Mesendoderm (in vitro differentiated cells): ENCODE measurements at regions not wholly inside any gene's neighbourhood (a gene's known extent, or its start where the extent isn't known, plus 50 kb on each side); places are given as distances from the start of the nearest gene placed in this dataset.
"Not testable (repeated sequence)": the region's sequence is repeated elsewhere in the genome, so short reads cannot be mapped to it uniquely, and the experiment has no call there.

Experiments
- DNase-seq: peaks from one replicate; pipeline ENCODE4 v3.0.0; 2013
- H2AK5ac ChIP-seq: 2 replicates; pipeline ENCODE4 v1.6.1; 2013; ENCODE audit warnings: low read length, inconsistent platforms
- H2BK120ac ChIP-seq: 2 replicates; pipeline ENCODE4 v1.6.1; 2013; ENCODE audit warnings: low read depth, mild to moderate bottlenecking, low read length, moderate library complexity, mixed read lengths
- H2BK15ac ChIP-seq: replicated peaks from 2 replicates; pipeline ENCODE4 v1.6.1; 2013; ENCODE audit warnings: low read depth, mild to moderate bottlenecking, moderate library complexity
- H2BK5ac ChIP-seq: 2 replicates; pipeline ENCODE4 v1.6.1; 2013; ENCODE audit warnings: low read length, inconsistent platforms
- H3K18ac ChIP-seq: 2 replicates; pipeline ENCODE4 v1.6.1; 2013; ENCODE audit warnings: mild to moderate bottlenecking, low read length, mixed read lengths
- H3K23ac ChIP-seq: one replicate; pipeline ENCODE4 v1.6.1; 2013; ENCODE audit warnings: low read length
- H3K27ac ChIP-seq: 2 replicates; pipeline ENCODE4 v1.5.1; 2013; ENCODE audit warnings: low read depth, mild to moderate bottlenecking, inconsistent platforms, low read length, moderate library complexity
- H3K27me3 ChIP-seq: 2 replicates; pipeline ENCODE4 v1.6.1; 2013; ENCODE audit warnings: low read length, control low read depth, mild to moderate bottlenecking, inconsistent platforms; ENCODE audit not compliant: insufficient read depth, poor library complexity
- H3K36me3 ChIP-seq: 2 replicates; pipeline ENCODE4 v1.6.1; 2013; ENCODE audit warnings: low read length, inconsistent platforms; ENCODE audit not compliant: control insufficient read depth, insufficient read depth
- H3K4ac ChIP-seq: one replicate; pipeline ENCODE4 v1.6.1; 2013; ENCODE audit warnings: low read depth, mild to moderate bottlenecking, low read length, moderate library complexity
- H3K4me1 ChIP-seq: 2 replicates; pipeline ENCODE4 v1.6.1; 2013; ENCODE audit warnings: low read depth, low read length, inconsistent platforms; ENCODE audit not compliant: control insufficient read depth
- H3K4me2 ChIP-seq: 2 replicates; pipeline ENCODE4 v1.6.1; 2013; ENCODE audit warnings: low read length
- H3K4me3 ChIP-seq: 2 replicates; pipeline ENCODE4 v1.5.1; 2013; ENCODE audit warnings: mild to moderate bottlenecking, low read length
- H3K56ac ChIP-seq: one replicate; pipeline ENCODE4 v1.6.1; 2013; ENCODE audit warnings: low read length
- H3K79me1 ChIP-seq: 2 replicates; pipeline ENCODE4 v1.6.1; 2013; ENCODE audit warnings: low read length, inconsistent platforms
- H3K79me2 ChIP-seq: 2 replicates; pipeline ENCODE4 v1.6.1; 2013; ENCODE audit warnings: mild to moderate bottlenecking, low read length; ENCODE audit not compliant: control insufficient read depth, insufficient read depth
- H3K9ac ChIP-seq: 2 replicates; pipeline ENCODE4 v1.6.1; 2013; ENCODE audit warnings: low read length, inconsistent platforms
- H4K5ac ChIP-seq: one replicate; pipeline ENCODE4 v1.6.1; 2013; ENCODE audit warnings: low read length
- H4K8ac ChIP-seq: one replicate; pipeline ENCODE4 v1.6.1; 2013; ENCODE audit warnings: low read depth, mild to moderate bottlenecking, control low read depth, low read length, moderate library complexity
- WGBS: extraction: QIAGEN DNeasy Blood & Tissue Kit; methylation state at CpG from one replicate; pipeline ENCODE4 v1.1.7; 2013; ENCODE audit warnings: low lambda C conversion rate, missing lambda C conversion rate; ENCODE audit not compliant: insufficient coverage; ENCODE audit errors: extremely low coverage; 5-methylcytosine and 5-hydroxymethylcytosine counted together

GRCh38 chr12:89225401-89225800 lies 126.9 kb downstream of the DUSP6 start:
- H2BK120ac ChIP-seq = peak overlapping the region; percentile 56
- H3K23ac ChIP-seq = no peak overlapping the region
- H3K27ac ChIP-seq = peak overlapping the region; percentile 2
- H3K27me3 ChIP-seq = no peaks in the 10 kb centered on the region
- H3K4me2 ChIP-seq = no peak overlapping the region
- no CpG with 5 or more reads among the region's 5 CpGs for WGBS
- peak overlapping the region; percentile 68 for H3K56ac ChIP-seq
- no peak overlapping the region for H4K5ac ChIP-seq
- DNase-seq = peak; percentile 85
- H3K9ac ChIP-seq = no peak overlapping the region
- H3K18ac ChIP-seq = peak overlapping the region; percentile 44
- no peaks in the 10 kb centered on the region for H3K79me2 ChIP-seq
- H4K8ac ChIP-seq = no peak overlapping the region
- H2AK5ac ChIP-seq = no peak overlapping the region
- H3K36me3 ChIP-seq = no peaks in the 10 kb centered on the region
- no peaks in the 10 kb centered on the region for H3K79me1 ChIP-seq
- no peak overlapping the region for H2BK15ac ChIP-seq
- no peak overlapping the region for H2BK5ac ChIP-seq
- H3K4me1 ChIP-seq = peaks cover 2% of the 10 kb centered on the region
- no peak overlapping the region for H3K4me3 ChIP-seq
- no peak overlapping the region for H3K4ac ChIP-seq

GRCh38 chr12:89222580-89222979 lies 129.7 kb downstream of the DUSP6 start:
- H3K4ac ChIP-seq, H2BK5ac ChIP-seq, H3K27me3 ChIP-seq, H3K9ac ChIP-seq, H3K79me2 ChIP-seq, H3K36me3 ChIP-seq, H2AK5ac ChIP-seq, H3K27ac ChIP-seq, H3K4me2 ChIP-seq, H2BK15ac ChIP-seq, DNase-seq, H4K5ac ChIP-seq, H4K8ac ChIP-seq, H3K18ac ChIP-seq, H3K23ac ChIP-seq, H2BK120ac ChIP-seq, H3K56ac ChIP-seq, H3K79me1 ChIP-seq, H3K4me3 ChIP-seq, H3K4me1 ChIP-seq: not testable (repeated sequence)
- WGBS = no CpG with 5 or more reads among the region's 3 CpGs

GRCh38 chr12:89217472-89217871 lies 134.8 kb downstream of the DUSP6 start:
- Histone ChIP-seq H3K18ac (peak overlapping the region; percentile 5), H3K4me1 (no peaks in the 10 kb centered on the region), H3K23ac (no peak overlapping the region), H2BK5ac (no peak overlapping the region), H3K4ac (no peak overlapping the region), H2BK15ac (no peak overlapping the region), H3K79me2 (no peaks in the 10 kb centered on the region), H4K8ac (no peak overlapping the region), H3K9ac (no peak overlapping the region), H3K27ac (no peak overlapping the region), H3K79me1 (no peaks in the 10 kb centered on the region), H3K36me3 (no peaks in the 10 kb centered on the region), H4K5ac (no peak overlapping the region), H3K4me3 (no peak overlapping the region), H2BK120ac (no peak overlapping the region), H2AK5ac (no peak overlapping the region), H3K27me3 (no peaks in the 10 kb centered on the region), H3K56ac (no peak overlapping the region), H3K4me2 (no peak overlapping the region)
- no CpG with 5 or more reads among the region's 2 CpGs for WGBS
- DNase-seq = no peak

- no peak for DNase-seq
- WGBS = no CpG with 5 or more reads among the region's 1 CpG
- Histone ChIP-seq H3K27me3 (no peaks in the 10 kb centered on the region), H4K5ac (no peak overlapping the region), H3K18ac (no peak overlapping the region), H3K79me2 (no peaks in the 10 kb centered on the region), H3K4ac (no peak overlapping the region), H3K9ac (no peak overlapping the region), H3K4me2 (no peak overlapping the region), H3K4me1 (no peaks in the 10 kb centered on the region), H3K27ac (no peak overlapping the region), H4K8ac (no peak overlapping the region), H3K36me3 (no peaks in the 10 kb centered on the region), H3K56ac (no peak overlapping the region), H3K23ac (no peak overlapping the region), H2BK15ac (no peak overlapping the region), H2BK120ac (no peak overlapping the region), H3K4me3 (no peak overlapping the region), H3K79me1 (no peaks in the 10 kb centered on the region), H2AK5ac (no peak overlapping the region), H2BK5ac (no peak overlapping the region)
Observed at GRCh38 chr12:89216211-89216952, 135.9 kb downstream of the DUSP6 start.

GRCh38 chr12:89215196-89215595 lies 137.1 kb downstream of the DUSP6 start:
- Histone ChIP-seq H2AK5ac (no peak overlapping the region), H3K9ac (no peak overlapping the region), H3K4ac (no peak overlapping the region), H3K23ac (no peak overlapping the region), H2BK120ac (no peak overlapping the region), H4K5ac (no peak overlapping the region), H3K36me3 (no peaks in the 10 kb centered on the region), H3K18ac (no peak overlapping the region), H4K8ac (no peak overlapping the region), H3K4me1 (peaks cover under 1% of the 10 kb centered on the region), H2BK15ac (no peak overlapping the region), H3K56ac (no peak overlapping the region), H3K4me2 (no peak overlapping the region), H3K4me3 (no peak overlapping the region), H3K79me1 (no peaks in the 10 kb centered on the region), H3K27me3 (no peaks in the 10 kb centered on the region), H3K79me2 (no peaks in the 10 kb centered on the region), H3K27ac (no peak overlapping the region), H2BK5ac (no peak overlapping the region)
- no peak for DNase-seq
- WGBS = no CpG with 5 or more reads among the region's 1 CpG

GRCh38 chr12:89213747-89214146 lies 138.6 kb downstream of the DUSP6 start:
- H3K23ac ChIP-seq = no peak overlapping the region
- no CpG with 5 or more reads among the region's 1 CpG for WGBS
- no peaks in the 10 kb centered on the region for H3K36me3 ChIP-seq
- H3K4me2 ChIP-seq = no peak overlapping the region
- no peak overlapping the region for H3K18ac ChIP-seq
- H3K56ac ChIP-seq = no peak overlapping the region
- H3K4me3 ChIP-seq = no peak overlapping the region
- H3K27me3 ChIP-seq = no peaks in the 10 kb centered on the region
- no peak overlapping the region for H2AK5ac ChIP-seq
- H3K4ac ChIP-seq = no peak overlapping the region
- no peak overlapping the region for H2BK120ac ChIP-seq
- no peak overlapping the region for H4K8ac ChIP-seq
- H2BK5ac ChIP-seq = no peak overlapping the region
- H3K27ac ChIP-seq = no peak overlapping the region
- no peak for DNase-seq
- H3K79me1 ChIP-seq = no peaks in the 10 kb centered on the region
- peaks cover 3% of the 10 kb centered on the region for H3K4me1 ChIP-seq
- peak overlapping the region; percentile 57 for H2BK15ac ChIP-seq
- no peak overlapping the region for H3K9ac ChIP-seq
- no peaks in the 10 kb centered on the region for H3K79me2 ChIP-seq
- no peak overlapping the region for H4K5ac ChIP-seq
